SK-N-MC (cell line): ENCODE measurements at regions not wholly inside any gene's neighbourhood (a gene's known extent, or its start where the extent isn't known, plus 50 kb on each side); places are given as distances from the start of the nearest gene placed in this dataset.

Source experiments
- EZH2 ChIP-seq: fragments of 200-600 bp; sonication (generic); IDR thresholded peaks from one replicate; pipeline ENCODE4 v1.6.1; 2017; ENCODE audit warnings: antibody characterized with exemption
- POLR2AphosphoS5 ChIP-seq: IDR thresholded peaks from 2 replicates; pipeline ENCODE4 v1.6.1; 2012; ENCODE audit warnings: mild to moderate bottlenecking, low read depth, low read length, borderline replicate concordance

DNA sequence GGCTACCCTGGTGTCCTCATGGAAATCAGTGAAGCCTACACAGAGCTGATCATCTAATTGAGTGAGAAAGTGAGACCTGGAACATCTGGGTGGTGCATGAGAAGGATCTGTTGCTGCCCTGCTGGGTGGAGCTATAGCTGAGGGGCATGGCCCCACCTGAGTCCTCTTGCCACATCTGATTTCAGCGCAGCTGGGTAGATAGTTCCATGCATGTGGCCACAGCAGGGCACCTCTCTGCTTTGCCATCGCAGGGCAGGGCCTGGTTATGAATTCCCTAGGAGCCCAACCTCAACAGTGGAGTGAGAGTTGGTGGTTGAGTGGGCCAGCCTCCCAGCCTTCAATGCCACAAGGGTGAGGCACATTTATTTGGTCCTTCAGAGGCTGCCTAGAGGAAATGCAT lies 407.8 kb downstream of the BCL11B start:
- no peak for TF ChIP-seq POLR2AphosphoS5
- TF ChIP-seq EZH2, result no peak
